Right ventricle myocardium inferior (tissue), 1 donor: ENCODE measurements at regions not wholly inside any gene's neighbourhood (a gene's known extent, or its start where the extent isn't known, plus 50 kb on each side); places are given as distances from the start of the nearest gene placed in this dataset.
"Not testable (repeated sequence)": the region's sequence is repeated elsewhere in the genome, so short reads cannot be mapped to it uniquely, and the experiment has no call there.

Source experiments
- ATAC-seq: fragments of 200-7000 bp; cut with Tn5 transposase; one replicate; pipeline ENCODE4 v1.9.1; 2020; ENCODE audit warnings: mild to moderate bottlenecking, moderate library complexity
- DNase-seq: peaks from one replicate; pipeline ENCODE4 v3.0.0; 2021; ENCODE audit errors: missing footprints
- intact Hi-C: fragments of 100-400 bp; cut with DNase I; formaldehyde crosslinking; loops from one replicate; pipeline ENCODE4 v1.11.0; 2022
- donor health status: DM: no; HTN: yes; CAD: no; lungs with severe emphysema.

DNA sequence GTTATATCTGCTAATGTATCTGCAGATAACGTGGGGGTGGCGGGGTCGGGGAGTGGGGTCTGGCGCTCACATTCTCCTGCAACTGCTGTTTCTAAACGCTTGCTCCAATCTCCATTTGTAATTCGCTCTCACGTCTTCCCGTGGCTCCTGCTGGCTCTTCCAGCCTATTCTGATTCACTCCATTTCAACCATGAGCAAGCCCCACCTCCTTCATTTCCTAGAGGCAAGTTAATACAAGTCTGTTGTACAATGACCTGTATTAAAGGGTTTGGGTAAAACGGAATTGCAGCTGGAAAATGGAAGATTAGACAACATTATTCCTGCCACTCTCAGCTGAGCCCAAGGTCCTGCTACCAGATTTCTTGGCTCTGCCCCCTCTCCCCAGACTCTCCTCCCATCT lies 132.3 kb downstream of the CSNK2A3 start:
- DNase-seq (no peak), ATAC-seq (no peak)
- intact Hi-C loops: no loop called here

GRCh38 chr11:11218629-11218986 lies 134.4 kb downstream of the CSNK2A3 start:
- intact Hi-C loops: no loop called here
- peak; percentile 81 for ATAC-seq
- no peak for DNase-seq

GRCh38 chr11:11217929-11218628 lies 135.0 kb downstream of the CSNK2A3 start:
- DNase-seq (no peak), ATAC-seq (no peak)

GRCh38 chr11:11217289-11217928 lies 135.6 kb downstream of the CSNK2A3 start:
- no peak for DNase-seq
- intact Hi-C loops: no loop called here
- no peak for ATAC-seq

More at GRCh38 chr11:11217929-11218628, 135.0 kb downstream of the CSNK2A3 start:
- intact Hi-C loops: no loop called here

- intact Hi-C loops: no loop called here
These were observed 137.1 kb downstream of the CSNK2A3 start for GRCh38 chr11:11215944-11216343.

DNA sequence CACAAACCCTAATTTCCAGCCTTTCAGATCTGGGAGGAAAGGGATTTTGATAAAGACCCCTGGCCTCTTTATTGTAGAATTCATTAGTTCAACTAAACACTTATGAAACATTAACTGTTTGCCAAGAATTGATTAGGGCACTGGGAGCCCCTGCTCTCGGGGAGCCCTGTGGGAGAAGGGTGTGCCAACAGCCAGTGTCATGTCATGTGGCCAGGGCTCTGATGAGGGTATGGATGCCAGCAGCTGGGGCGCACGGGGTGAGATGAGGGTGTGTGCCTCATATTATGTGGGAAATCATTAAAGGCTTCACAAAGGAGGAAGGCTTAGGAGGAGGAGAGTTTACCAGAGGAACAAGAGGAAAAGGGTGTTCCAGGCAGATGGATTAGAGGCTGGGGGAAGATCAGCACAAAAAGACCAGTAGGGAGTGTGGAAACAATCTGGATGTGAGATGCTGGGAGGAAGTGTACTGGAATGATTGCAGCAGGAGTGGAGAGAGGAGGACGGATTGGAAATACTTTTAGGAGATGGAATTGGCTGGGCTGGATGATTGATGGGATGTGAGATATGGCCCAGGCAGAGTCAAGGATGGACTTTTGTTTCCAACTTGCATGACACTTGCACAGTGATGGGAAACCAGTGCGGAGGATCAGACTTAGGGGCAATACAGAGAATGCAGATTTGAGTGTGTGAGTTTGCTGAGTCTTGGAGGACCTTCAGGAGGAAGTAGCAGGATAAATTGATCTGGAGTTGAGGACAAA lies 137.8 kb downstream of the CSNK2A3 start:
- DNase-seq (no peak), ATAC-seq (no peak)
- intact Hi-C loops: no loop called here

More at GRCh38 chr11:11215944-11216343, 137.1 kb downstream of the CSNK2A3 start:
- no peak for ATAC-seq
- no peak for DNase-seq

GRCh38 chr11:11213117-11213516 lies 139.9 kb downstream of the CSNK2A3 start:
- ATAC-seq: peak; percentile 40
- intact Hi-C loops: no loop called here
- no peak for DNase-seq

- ATAC-seq: no peak
- DNase-seq: no peak
- intact Hi-C loops: no loop called here
These were observed 141.2 kb downstream of the CSNK2A3 start for GRCh38 chr11:11211888-11212287.

GRCh38 chr11:11211186-11211585 lies 141.9 kb downstream of the CSNK2A3 start:
- DNase-seq (no peak), ATAC-seq (no peak)
- intact Hi-C loops: no loop called here

DNA sequence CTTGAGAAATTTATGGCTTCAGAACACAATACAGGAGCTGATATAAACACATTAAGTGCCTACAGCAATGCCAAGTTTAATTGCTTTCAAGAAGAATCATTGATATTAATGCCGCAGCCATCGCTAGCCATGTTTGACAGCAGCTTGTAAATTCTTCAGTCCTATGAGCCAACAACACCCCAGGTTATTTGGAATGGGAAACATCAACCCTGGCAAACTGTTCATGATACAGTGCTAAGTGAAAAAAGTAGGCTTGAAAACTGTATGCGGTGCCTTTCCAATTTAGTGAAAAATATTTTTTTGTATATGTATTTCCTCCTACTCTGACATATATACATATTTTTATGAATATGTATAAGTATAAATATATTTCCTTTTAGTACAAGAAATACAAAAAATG lies 142.6 kb downstream of the CSNK2A3 start:
- intact Hi-C loops: no loop called here
- no peak for DNase-seq
- ATAC-seq: no peak

GRCh38 chr11:11209967-11210366 lies 143.1 kb downstream of the CSNK2A3 start:
- intact Hi-C loops: no loop called here
- no peak for DNase-seq
- no peak for ATAC-seq

GRCh38 chr11:11208994-11209393 lies 144.1 kb downstream of the CSNK2A3 start:
- DNase-seq (no peak), ATAC-seq (no peak)
- intact Hi-C loops: no loop called here

DNA sequence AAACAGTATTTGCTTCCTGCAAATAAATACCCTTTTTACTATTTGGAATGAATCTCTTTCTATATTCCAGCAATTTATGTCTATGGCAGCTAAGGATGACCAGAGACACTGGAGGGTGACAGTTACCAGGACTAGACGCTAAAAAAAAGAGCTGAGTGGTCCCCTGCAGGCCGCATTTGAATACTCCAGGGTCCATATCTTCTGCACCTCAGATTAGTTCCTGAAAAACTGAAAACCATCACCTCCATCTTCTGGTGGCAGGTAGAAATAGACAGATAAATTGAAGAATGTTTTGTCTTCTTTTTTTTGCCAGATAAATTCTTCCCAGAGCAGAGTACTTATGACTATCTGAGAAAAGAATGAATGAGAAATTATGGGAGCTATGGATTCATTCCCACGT lies 145.6 kb downstream of the CSNK2A3 start:
- ATAC-seq (no peak), DNase-seq (no peak)
- intact Hi-C loops: no loop called here

- ATAC-seq (no peak), DNase-seq (no peak)
- intact Hi-C loops: no loop called here
These were observed 146.6 kb downstream of the CSNK2A3 start for GRCh38 chr11:11206484-11206883.

- DNase-seq (no peak), ATAC-seq (no peak)
- intact Hi-C loops: no loop called here
These were observed 150.2 kb downstream of the CSNK2A3 start for GRCh38 chr11:11202885-11203284.

- not testable (repeated sequence) for DNase-seq
These were observed 151.7 kb downstream of the CSNK2A3 start for GRCh38 chr11:11201302-11201701.

DNA sequence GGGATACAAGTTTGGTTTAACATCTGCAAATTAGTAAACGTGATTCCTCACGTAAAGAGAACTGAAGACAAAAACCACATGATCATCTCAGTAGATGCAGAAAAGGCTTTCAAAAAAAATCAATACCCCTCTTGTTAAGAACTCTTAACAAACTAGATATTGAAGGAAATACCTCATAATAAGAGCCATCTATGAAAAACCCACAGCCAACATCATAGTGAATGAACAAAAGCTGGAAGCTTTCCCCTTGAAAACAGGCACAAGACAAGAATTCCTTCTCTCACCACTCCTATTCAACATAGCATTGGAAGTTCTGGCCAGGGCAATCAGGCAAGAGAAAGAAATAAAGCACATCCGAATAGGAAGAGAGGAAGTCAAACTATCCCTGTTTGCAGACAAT lies 160.5 kb downstream of the CSNK2A3 start:
- intact Hi-C loops: no loop called here
- DNase-seq: no peak

More at GRCh38 chr11:11201302-11201701, 151.7 kb downstream of the CSNK2A3 start:
- intact Hi-C loops, ATAC-seq: not testable (repeated sequence)

DNA sequence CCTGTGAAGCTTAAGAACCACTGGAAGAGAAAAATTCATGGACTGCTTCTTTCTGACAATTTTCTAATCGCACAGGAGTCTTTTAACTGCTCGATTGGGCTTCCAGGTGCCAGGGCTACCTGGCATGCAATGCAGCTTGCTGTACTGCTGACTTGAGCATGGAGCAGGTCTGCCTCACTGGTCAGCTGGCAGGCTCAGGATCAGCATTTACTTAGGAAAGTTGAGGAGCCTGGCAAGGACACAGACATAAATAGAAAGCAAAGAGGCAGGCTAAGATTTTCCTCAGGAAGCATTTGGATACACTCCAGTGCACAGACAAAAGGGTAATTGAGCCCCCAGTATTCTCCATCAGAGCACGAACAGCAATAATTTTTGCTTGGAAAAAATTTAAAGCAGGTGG lies 163.5 kb downstream of the CSNK2A3 start:
- intact Hi-C loops: no loop called here
- DNase-seq (no peak), ATAC-seq (no peak)

More for the DNA sequence above, 160.5 kb downstream of the CSNK2A3 start:
- ATAC-seq: no peak

- intact Hi-C loops: no loop called here
- DNase-seq: no peak
- no peak for ATAC-seq
These were observed 166.8 kb downstream of the CSNK2A3 start for GRCh38 chr11:11186249-11186648.

- ATAC-seq (no peak), DNase-seq (no peak)
- intact Hi-C loops: no loop called here
These were observed 170.8 kb downstream of the CSNK2A3 start for GRCh38 chr11:11182261-11182660.
